Stimulated activated CD4-positive, alpha-beta T cell treated with anti-CD3 and anti-CD28 coated beads, Interleukin-1b, Interleukin-23, amount 100 ng/mL, for 1 hour (primary cell): ENCODE measurements at regions not wholly inside any gene's neighbourhood (a gene's known extent, or its start where the extent isn't known, plus 50 kb on each side); places are given as distances from the start of the nearest gene placed in this dataset.
"Not testable (repeated sequence)": the region's sequence is repeated elsewhere in the genome, so short reads cannot be mapped to it uniquely, and the experiment has no call there.

ENCODE experiments used
- DNase-seq, 2 donors: peaks; one replicate each; pipeline ENCODE4 v3.0.0-alpha.2; 2020; ENCODE audit warnings: low read depth in 2 of 2

DNA sequence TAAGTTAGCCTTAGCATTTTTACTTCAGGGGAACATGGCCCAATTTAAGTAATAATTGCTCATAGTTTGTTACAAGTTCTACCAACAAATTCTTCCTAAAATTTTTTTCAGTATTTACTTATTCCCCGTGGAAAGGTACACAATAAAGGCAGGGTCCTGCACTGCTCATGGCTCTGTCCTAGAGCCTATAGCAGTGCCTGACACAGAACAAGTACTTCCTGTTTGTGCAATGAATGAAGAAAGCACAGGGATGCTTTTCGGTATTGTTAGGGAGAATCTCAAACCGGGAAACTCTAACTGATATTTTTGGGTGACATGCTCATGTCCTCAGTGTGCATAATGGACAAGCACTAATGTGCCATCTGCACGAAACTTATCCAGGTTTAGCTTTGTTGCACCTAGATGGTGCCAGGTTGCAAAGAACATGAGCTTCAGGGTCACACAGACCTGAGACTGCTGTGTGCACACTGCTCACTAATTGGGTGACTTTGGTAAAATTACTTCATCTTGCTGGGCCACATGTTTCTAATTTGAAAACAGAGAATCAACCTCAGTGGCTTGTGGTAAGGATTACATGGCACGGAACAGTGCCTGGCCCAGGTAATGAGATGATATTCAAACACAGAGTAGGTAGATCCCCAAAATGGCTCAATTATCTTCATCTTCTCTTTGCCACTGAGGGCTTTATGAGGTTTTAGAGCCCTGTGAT lies 175.8 kb upstream of the NPY2R start:
- DNase-seq: no peak

- no peak for DNase-seq
These were observed 174.8 kb upstream of the NPY2R start for GRCh38 chr4:155033604-155034003.

DNA sequence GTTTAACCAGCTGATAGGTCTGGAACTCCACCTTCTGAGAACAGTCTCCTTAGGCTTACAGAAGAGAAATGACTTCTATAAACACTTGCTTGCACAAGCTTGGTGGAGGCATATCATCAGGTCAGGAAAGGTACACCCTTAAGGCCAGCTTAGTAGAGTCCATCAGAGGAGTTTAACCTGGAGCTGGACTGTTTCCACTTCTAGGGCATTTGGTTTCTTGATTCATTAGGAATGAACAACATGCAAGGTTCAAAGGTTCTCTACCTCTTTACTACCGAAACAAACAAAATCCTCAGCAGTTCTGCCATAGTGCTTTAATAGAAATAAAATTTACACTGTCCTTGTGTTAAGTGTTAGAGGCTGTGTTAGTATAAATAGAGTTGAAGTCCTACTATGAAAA lies 171.4 kb upstream of the NPY2R start:
- DNase-seq: no peak

GRCh38 chr4:155038459-155038858 lies 170.0 kb upstream of the NPY2R start:
- no peak for DNase-seq

GRCh38 chr4:155039162-155039561 lies 169.3 kb upstream of the NPY2R start:
- DNase-seq: no peak

DNA sequence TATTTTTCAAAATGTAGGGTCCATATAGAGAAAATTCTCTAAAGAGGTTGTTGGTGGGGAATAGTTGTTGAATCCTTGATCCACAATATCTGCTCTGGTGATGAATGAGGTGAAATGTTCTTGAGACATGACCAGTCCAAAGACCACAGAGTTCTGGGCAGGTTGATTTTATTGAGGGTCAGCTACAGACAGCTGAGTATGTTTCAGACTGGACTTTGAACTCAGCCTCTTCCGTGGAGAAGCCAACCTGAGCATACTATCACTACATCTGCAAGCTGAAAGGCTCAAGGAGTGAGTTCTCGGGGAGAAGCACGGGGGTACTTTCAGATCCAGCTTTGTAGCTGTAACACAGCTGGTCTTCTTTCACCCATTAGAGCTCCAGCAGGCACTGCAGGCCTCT lies 168.4 kb upstream of the NPY2R start:
- DNase-seq: no peak

DNA sequence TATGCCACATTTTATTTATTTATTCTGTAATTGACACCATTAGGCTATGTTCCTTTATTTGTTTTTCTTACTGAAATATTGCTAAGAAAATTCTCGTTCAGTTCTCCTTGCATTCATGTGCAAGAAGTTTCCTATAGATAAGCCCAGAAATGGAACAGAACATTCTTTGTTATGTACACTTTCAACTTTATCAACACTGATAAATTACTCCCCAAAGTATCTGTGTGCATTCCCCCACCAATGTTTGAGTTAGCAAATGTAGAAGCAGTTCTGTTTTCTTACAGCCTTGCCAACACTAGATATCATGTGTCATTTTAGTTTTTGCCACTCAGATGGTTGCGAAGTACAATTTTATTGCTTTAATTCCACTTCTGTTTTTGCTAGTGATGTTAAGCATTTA lies 166.4 kb upstream of the NPY2R start:
- no peak for DNase-seq

- not testable (repeated sequence) for DNase-seq
These were observed 164.2 kb upstream of the NPY2R start for GRCh38 chr4:155044251-155044650.

DNA sequence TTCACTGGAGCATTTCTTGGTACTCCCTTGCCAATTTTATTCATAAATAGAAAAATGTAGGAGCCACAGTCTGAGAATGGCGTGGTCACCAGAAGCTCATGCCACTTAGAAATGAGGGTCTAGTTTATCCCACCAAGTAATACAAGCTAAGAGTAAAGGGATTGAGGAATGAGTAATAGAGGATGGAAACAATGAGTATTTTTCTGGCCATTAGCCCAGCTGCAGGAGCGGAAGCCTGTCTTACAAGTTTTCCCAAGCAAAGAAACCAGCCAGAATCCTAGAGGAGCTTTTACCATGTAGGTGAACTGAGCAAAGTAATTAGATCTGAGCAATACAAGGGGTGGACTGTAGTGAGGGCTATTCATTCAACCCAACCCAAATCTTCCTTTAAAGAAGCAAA lies 160.7 kb upstream of the NPY2R start:
- DNase-seq: no peak

DNA sequence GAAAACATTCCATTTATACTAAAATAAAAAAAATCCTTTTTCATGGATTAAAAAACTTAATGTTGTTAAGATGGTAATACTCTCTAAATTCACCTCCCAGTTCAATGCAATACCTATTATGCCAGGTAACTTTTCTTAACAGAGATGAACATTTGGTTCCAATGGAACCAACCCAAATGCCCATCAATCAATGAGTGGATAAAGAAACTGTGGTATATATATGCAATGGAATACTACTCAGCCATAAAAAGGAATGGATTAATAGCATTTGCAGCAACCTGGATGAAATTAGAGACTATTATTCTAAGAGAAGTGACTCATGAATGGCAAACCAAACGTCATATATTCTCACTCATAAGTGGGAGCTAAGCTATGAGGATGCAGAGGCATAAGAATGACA lies 154.4 kb upstream of the NPY2R start:
- not testable (repeated sequence) for DNase-seq

DNA sequence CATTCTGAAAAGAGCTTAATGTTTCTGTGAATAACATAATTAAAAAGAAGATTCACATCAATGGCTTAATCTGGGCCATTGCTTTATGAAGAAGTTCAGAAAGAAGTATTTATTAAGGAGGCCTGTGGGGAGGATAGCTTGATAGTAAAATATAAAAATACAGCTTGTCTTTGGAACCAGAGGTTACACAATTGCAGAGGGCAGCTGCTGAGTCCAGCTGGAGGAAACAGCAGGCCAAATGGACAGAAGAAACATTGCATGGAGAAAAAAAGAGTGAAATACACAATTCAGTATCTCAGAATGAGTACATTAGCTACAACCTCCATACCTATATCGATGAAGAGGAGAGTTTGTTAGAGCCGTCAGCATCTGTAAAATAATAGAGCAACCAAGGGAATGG lies 148.0 kb upstream of the NPY2R start:
- no peak for DNase-seq

GRCh38 chr4:155060873-155061272 lies 147.6 kb upstream of the NPY2R start:
- no peak for DNase-seq

- no peak for DNase-seq
These were observed 145.5 kb upstream of the NPY2R start for GRCh38 chr4:155062948-155063347.

GRCh38 chr4:155064934-155065333 lies 143.5 kb upstream of the NPY2R start:
- DNase-seq: not testable (repeated sequence)

GRCh38 chr4:155066871-155067270 lies 141.6 kb upstream of the NPY2R start:
- no peak for DNase-seq

- DNase-seq: no peak
These were observed 136.5 kb upstream of the NPY2R start for GRCh38 chr4:155071962-155072361.

GRCh38 chr4:155072417-155072816 lies 136.0 kb upstream of the NPY2R start:
- DNase-seq: no peak

DNA sequence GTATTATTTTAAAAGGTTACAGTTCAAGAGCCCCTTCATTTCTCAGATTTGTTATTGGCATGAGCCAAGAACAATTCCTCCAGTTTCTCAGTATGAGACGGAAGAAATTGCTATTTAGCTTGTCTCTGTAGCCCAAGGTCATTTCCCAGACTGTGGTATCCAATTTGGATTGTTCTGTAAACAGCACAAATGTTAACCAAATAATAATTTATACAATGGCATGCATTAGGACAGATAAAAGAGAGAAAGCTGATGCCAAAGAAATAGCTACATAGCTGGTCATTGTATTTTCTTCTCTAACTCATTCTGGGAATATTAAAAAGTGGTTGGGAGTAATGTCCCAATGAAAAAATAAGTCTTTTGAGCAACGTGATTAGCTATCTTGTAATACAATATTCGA lies 134.6 kb upstream of the NPY2R start:
- no peak for DNase-seq

- no peak for DNase-seq
These were observed 132.1 kb upstream of the NPY2R start for GRCh38 chr4:155076256-155076785.

- DNase-seq: no peak
These were observed 130.8 kb upstream of the NPY2R start for GRCh38 chr4:155077452-155078229.

GRCh38 chr4:155079871-155080270 lies 128.6 kb upstream of the NPY2R start:
- no peak for DNase-seq

DNA sequence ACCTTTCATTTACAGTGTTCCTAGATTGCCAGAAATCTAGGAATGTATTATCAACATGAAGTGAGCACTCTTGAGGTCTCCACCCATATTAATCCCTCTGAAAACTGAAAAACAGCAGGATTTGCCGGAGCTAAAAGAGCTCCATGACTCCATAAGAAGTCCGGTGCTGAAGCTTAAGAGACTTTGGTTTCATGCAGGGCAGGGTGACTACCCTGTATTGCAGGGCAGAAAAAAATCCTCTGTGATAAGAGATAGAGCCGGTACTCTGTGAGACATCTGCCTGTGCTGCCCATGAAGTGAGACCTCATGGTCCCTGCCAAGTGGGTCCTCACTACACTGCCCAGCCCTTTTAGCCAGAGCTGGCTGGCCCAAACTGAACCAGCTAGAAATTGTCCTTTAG lies 127.2 kb upstream of the NPY2R start:
- no peak for DNase-seq

- DNase-seq: no peak
These were observed 122.4 kb upstream of the NPY2R start for GRCh38 chr4:155085843-155086530.
